Gastroesophageal sphincter (tissue), 4 donors: ENCODE measurements at regions not wholly inside any gene's neighbourhood (a gene's known extent, or its start where the extent isn't known, plus 50 kb on each side); places are given as distances from the start of the nearest gene placed in this dataset.

Source experiments
- ATAC-seq: fragments of 150-250 bp; one replicate; pipeline ENCODE4 v1.9.1; 2016; ENCODE audit warnings: mild to moderate bottlenecking, moderate library complexity
- H3K27ac ChIP-seq, 4 donors: fragments of 200-600 bp; sonication (generic) in 3 of 4; 1 replicate in 3 of 4; 2 replicates in 1 of 4; pipeline ENCODE4 v1.5.1; 2016 to 2019
- H3K27me3 ChIP-seq: fragments of 200-600 bp; sonication (generic); one replicate; pipeline ENCODE4 v1.5.1; 2019
- H3K36me3 ChIP-seq, 2 donors: fragments of 200-600 bp; sonication (generic); one replicate each; pipeline ENCODE4 v1.5.1; 2019; ENCODE audit warnings: control low read depth in 1 of 2
- H3K4me1 ChIP-seq, 3 donors: fragments of 200-600 bp; sonication (generic); 1 replicate in 2 of 3; 2 replicates in 1 of 3; pipeline ENCODE4 v1.5.1; 2016 to 2019; ENCODE audit warnings: control low read depth in 2 of 3
- H3K4me3 ChIP-seq, 2 donors: fragments of 200-600 bp; sonication (generic); one replicate each; pipeline ENCODE4 v1.5.1; 2019; ENCODE audit warnings: mild to moderate bottlenecking in 1 of 2, moderate library complexity in 1 of 2
- H3K9me3 ChIP-seq, 3 donors: fragments of 200-600 bp; sonication (generic); one replicate each; pipeline ENCODE4 v1.5.1; 2017 to 2019; ENCODE audit warnings: control low read depth in 2 of 3
- CTCF ChIP-seq, 4 experiments: fragments of 200-600 bp in 2 of 4; fragments of 450-650 bp in 2 of 4; sonication (generic) in 1 of 4; IDR thresholded peaks; one replicate each; pipeline ENCODE4 v1.5.1; 2017 to 2019; ENCODE audit warnings: antibody characterized with exemption in 4 of 4, mild to moderate bottlenecking in 2 of 4, moderate library complexity in 2 of 4
- EP300 ChIP-seq: sonication (generic); formaldehyde crosslinking; IDR thresholded peaks from one replicate; pipeline ENCODE4 v1.6.1; 2017; ENCODE audit warnings: antibody characterized with exemption, mild to moderate bottlenecking
- POLR2A ChIP-seq, 2 donors: fragments of 450-650 bp; IDR thresholded peaks; one replicate each; pipeline ENCODE4 v1.6.1; 2017; ENCODE audit warnings: antibody characterized with exemption in 2 of 2, mild to moderate bottlenecking in 2 of 2, moderate library complexity in 1 of 2
- POLR2AphosphoS5 ChIP-seq: sonication (generic); formaldehyde crosslinking; IDR thresholded peaks from one replicate; pipeline ENCODE4 v1.6.1; 2017; ENCODE audit warnings: antibody characterized with exemption
- WGBS, 2 donors: methylation state at CpG; one replicate each; pipeline ENCODE4 v1.1.5; 2018; ENCODE audit warnings: low coverage in 1 of 2; 5-methylcytosine and 5-hydroxymethylcytosine counted together

GRCh38 chr2:236971131-236971821, 114.4 kb upstream of the COPS8 start:
- Histone ChIP-seq H3K9me3 (no peaks in the 10 kb centered on the region), H3K4me1 (peaks cover 0 to 9% (median 0%) of the 10 kb centered on the region in 3 donors), H3K27ac (peak overlapping the region in 3 of 4 donors; percentile 57 to 76 (median 75)), H3K36me3 (no peaks in the 10 kb centered on the region), H3K4me3 (no peak overlapping the region), H3K27me3 (peaks cover 36% of the 10 kb centered on the region)
- WGBS, 2 donors: 18 to 53% methylated on average over 3 to 15 of the region's 15 CpGs
- ATAC-seq: no peak
- TF ChIP-seq POLR2A (IDR thresholded peaks at IDR 0.05): no peak
- no peak for TF ChIP-seq CTCF (IDR thresholded peaks at IDR 0.05)
- TF ChIP-seq EP300: no peak
- no peak for TF ChIP-seq POLR2AphosphoS5

GRCh38 chr2:236971919-236972381, 113.7 kb upstream of the COPS8 start:
- H3K4me3 ChIP-seq: no peak overlapping the region
- no peak for ATAC-seq
- 75 to 83% methylated on average over 6 to 19 of the region's 20 CpGs for WGBS, 2 donors
- peaks cover 0 to 9% (median 0%) of the 10 kb centered on the region in 3 donors for H3K4me1 ChIP-seq
- TF ChIP-seq EP300: no peak
- TF ChIP-seq CTCF (IDR thresholded peaks at IDR 0.05): no peak
- TF ChIP-seq POLR2AphosphoS5: no peak
- no peak for TF ChIP-seq POLR2A (IDR thresholded peaks at IDR 0.05)
- H3K9me3 ChIP-seq: no peaks in the 10 kb centered on the region
- peak overlapping the region in 3 of 4 donors; percentile 54 to 76 (median 75) for H3K27ac ChIP-seq
- H3K27me3 ChIP-seq: peaks cover 37% of the 10 kb centered on the region
- no peaks in the 10 kb centered on the region for H3K36me3 ChIP-seq

GRCh38 chr2:236972491-236973342, 113.0 kb upstream of the COPS8 start:
- ATAC-seq: peak; percentile 89
- Histone ChIP-seq H3K4me1 (peaks cover 0 to 9% (median 0%) of the 10 kb centered on the region in 3 donors), H3K36me3 (no peaks in the 10 kb centered on the region), H3K4me3 (no peak overlapping the region), H3K27ac (peak overlapping the region in 3 of 4 donors; percentile 54 to 76 (median 75)), H3K9me3 (no peaks in the 10 kb centered on the region), H3K27me3 (peaks cover 40% of the 10 kb centered on the region)
- TF ChIP-seq CTCF (IDR thresholded peaks at IDR 0.05) (no peak), POLR2AphosphoS5 (no peak), POLR2A (IDR thresholded peaks at IDR 0.05) (no peak), EP300 (no peak)
- WGBS, 2 donors: 40 to 78% methylated on average over 3 to 4 of the region's 11 CpGs

GRCh38 chr2:236973343-236973980, 112.2 kb upstream of the COPS8 start:
- Histone ChIP-seq H3K27me3 (peaks cover 40% of the 10 kb centered on the region), H3K27ac (peak overlapping the region in 3 of 4 donors; percentile 28 to 75 (median 50)), H3K4me3 (no peak overlapping the region), H3K4me1 (peaks cover 0 to 9% (median 0%) of the 10 kb centered on the region in 3 donors), H3K36me3 (no peaks in the 10 kb centered on the region), H3K9me3 (no peaks in the 10 kb centered on the region)
- no peak for TF ChIP-seq POLR2A (IDR thresholded peaks at IDR 0.05)
- no peak for TF ChIP-seq CTCF (IDR thresholded peaks at IDR 0.05)
- TF ChIP-seq EP300: no peak
- no peak for TF ChIP-seq POLR2AphosphoS5
- no peak for ATAC-seq
- WGBS, 2 donors: 74 to 78% methylated on average over 6 to 7 of the region's 7 CpGs
